ENCODE measurements at regions not wholly inside any gene's neighbourhood (a gene's known extent, or its start where the extent isn't known, plus 50 kb on each side); places are given as distances from the start of the nearest gene placed in this dataset.

- no peak for TF ChIP-seq CTCF (IDR thresholded peaks at IDR 0.05 in 2 of 3, conservative IDR thresholded peaks at IDR 0.05 in 1 of 3; ENCODE audit: borderline replicate concordance in 1 of 3, insufficient read depth in 1 of 3, low read depth in 2 of 3, low read length in 2 of 3)
- TF ChIP-seq ATF3 (IDR thresholded peaks at IDR 0.05): no peak
- TF ChIP-seq TCF7L2 (IDR thresholded peaks at IDR 0.05; ENCODE audit: borderline replicate concordance, extremely low read depth, insufficient read depth, insufficient read length): no peak
- no peak for TF ChIP-seq SRF (IDR thresholded peaks at IDR 0.05; ENCODE audit: low read depth)
- no peak for TF ChIP-seq EGR1 (IDR thresholded peaks at IDR 0.05; ENCODE audit: low read depth)
- no peak for TF ChIP-seq ZNF274 (IDR thresholded peaks at IDR 0.05; ENCODE audit: low read depth, low read length)
- no peak for TF ChIP-seq EZH2phosphoT487 (IDR thresholded peaks at IDR 0.05; ENCODE audit: borderline replicate concordance)
- TF ChIP-seq REST (IDR thresholded peaks at IDR 0.05; ENCODE audit: low read depth): no peak
- no peak for TF ChIP-seq RAD21 (IDR thresholded peaks at IDR 0.05; ENCODE audit: low read depth)
- no peak for TF ChIP-seq MAX (IDR thresholded peaks at IDR 0.05)
These were observed 135.6 kb downstream of the CHIC2 start for GRCh38 chr4:53928825-53929224.

Data from HCT116 (cell line).